ENCODE measurements at regions not wholly inside any gene's neighbourhood (a gene's known extent, or its start where the extent isn't known, plus 50 kb on each side); places are given as distances from the start of the nearest gene placed in this dataset.
"Not testable (repeated sequence)": the region's sequence is repeated elsewhere in the genome, so short reads cannot be mapped to it uniquely, and the experiment has no call there.

DNA sequence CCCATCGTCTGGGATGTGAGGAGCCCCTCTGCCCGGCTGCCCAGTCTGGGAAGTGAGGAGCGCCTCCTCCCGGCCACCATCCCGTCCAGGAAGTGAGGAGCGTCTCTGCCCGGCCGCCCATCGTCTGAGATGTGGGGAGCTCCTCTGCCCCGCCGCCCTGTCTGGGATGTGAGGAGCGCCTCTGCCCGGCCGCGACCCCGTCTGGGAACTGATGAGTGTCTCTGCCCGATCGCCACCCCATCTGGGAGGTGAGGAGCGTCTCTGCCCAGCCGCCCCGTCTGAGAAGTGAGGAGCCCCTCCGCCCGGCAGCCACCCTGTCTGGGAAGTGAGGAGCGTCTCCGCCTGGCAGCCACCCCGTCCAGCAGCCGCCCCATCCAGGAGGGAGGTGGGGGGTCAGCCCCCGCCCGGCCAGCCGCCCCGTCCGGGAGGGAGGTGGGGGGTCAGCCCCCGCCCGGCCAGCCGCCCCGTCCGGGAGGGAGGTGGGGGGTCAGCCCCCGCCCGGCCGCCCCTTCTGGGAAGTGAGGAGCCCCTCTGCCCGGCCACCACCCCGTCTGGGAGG, 705.8 kb downstream of the DTWD2 start:
- not testable (repeated sequence) for DNase-seq (ENCODE audit: low read depth)

- no peak for DNase-seq (ENCODE audit: low read depth)
These were observed 708.6 kb downstream of the DTWD2 start for GRCh38 chr5:118279540-118280294.

DNA sequence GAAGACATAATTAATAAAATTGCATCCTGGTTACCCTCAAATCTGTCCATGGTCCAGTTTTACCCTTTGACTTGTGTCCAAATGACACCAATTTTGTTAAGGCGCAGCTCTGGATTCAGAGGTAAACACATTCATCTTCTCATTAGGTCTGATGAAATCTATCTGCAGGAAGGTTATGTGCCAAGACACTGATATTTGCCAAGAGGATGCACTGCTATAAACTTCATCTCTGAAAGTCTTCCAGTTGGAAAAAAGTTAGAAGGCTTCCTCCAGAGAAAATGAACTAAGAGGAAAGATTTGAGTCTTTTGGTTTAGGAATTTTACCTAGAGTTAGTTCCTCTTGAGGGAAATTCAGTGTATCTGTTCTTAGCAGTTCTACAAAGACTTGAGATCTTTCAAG, 717.8 kb downstream of the DTWD2 start:
- no peak for DNase-seq (ENCODE audit: low read depth)

DNA sequence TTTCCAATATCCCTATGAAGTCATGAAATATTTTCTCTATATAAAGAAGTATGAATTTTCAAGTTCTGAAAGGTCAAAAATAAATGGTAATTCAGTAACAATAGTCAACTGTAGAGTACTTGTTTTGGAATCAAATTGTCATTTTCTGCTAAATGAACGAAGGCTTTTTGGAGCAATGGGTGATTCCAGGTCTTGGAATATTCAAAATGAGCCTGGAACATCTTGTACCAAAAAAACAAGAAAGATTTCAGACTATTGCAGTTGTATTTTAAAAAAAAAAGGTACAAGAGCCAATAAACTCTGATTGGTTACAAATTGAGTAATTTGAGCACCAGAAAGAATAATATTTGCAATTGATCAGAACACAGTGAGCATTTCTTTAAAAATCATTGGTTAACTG, 730.1 kb downstream of the DTWD2 start:
- no peak for DNase-seq (ENCODE audit: low read depth)

DNA sequence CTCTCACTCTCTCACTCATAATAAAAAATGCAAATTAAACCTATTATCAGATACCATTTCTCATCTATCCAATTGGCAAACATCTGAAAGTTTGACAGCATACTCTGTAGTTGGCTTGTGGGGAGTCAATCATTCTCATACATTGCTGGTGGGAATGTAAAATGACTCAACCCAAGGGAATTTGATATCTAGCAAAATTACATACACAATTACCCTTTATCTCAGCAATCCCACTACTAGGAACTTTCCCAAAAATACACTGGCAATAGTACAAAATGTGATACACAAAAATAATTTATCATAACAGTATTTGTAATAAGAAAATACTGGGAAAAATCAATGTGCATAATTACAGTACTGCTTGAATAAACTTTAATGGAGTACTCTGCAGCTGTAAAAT, 731.3 kb downstream of the DTWD2 start:
- DNase-seq (ENCODE audit: low read depth), result no peak

DNA sequence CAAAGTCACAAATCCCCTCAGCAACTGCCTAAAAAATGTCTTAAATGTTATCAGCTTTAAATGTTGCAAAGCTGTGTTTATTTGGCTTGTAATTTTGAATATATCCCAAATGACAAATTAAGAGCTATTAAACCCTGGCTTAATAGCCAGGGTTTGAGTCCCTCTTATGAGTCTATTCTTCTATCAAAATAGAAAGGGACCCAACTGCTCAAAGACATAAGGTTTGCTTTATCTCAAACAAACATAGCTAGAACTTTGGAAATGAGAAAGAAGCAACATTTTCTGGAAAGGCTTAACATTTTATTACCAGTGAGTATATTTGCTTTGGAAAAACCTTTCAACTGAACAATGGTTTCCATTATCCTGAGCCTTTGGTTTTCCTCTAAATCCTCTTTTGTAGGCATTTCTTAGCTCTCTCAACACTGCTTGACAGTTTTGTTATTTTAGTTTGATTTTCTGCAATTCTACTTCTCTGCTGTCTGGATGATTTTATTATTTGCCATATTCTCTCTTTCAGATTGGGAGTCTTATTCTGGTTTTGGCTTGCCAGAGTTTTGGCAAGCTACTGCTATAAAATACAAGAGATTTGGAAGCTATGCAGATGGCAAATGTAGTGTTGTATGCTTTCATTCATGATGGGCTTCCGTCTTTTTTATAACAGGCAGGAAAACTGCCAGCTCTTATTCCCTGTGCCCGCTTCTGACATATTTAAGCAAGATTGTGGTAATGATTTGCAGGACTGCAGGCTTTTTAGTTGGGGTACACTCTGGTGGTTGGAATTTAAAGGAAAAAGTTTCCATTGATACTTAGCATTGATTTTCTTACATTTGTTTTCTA, 734.9 kb downstream of the DTWD2 start:
- no peak for DNase-seq (ENCODE audit: low read depth)

DNA sequence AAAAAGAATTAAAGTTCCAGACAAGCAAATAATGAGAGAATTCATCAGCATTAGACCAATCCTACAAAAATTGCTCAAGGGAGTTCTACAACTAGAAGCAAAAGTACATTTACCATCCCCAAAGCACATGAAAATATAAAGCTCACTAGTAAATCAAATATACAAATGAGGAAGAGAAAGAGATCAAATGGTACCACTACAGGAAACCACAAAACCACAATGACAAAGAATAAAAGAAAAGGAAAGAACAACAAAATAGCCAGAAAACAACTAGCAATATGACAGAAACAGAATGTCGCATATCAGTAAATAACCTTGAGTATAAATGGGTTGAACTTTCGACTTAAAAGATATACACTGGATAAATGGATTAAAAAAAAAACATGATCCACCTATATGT, 739.0 kb downstream of the DTWD2 start:
- no peak for DNase-seq (ENCODE audit: low read depth)

GRCh38 chr5:118247458-118247857, 740.9 kb downstream of the DTWD2 start:
- DNase-seq (ENCODE audit: low read depth), result no peak

DNA sequence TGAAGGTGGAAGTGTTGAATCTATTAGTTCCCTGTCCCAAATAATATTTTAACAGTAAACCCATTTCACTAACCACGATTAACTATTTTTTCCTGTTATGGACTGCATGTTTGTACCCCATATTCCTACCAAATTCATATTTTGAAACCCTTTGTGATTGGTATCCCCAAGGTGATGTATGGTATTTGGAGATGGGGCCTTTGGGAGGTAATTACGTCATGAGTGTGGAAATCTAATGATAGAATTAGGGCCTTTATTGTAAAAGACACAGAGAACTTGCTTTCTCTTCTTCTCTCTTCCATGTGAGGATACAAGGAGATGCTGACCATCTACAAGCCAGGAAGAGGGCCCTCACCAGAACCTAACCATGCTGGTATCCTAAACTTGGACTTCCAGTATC, 744.7 kb downstream of the DTWD2 start:
- DNase-seq (ENCODE audit: low read depth), result no peak

- no peak for DNase-seq (ENCODE audit: low read depth)
These were observed 745.3 kb downstream of the DTWD2 start for GRCh38 chr5:118243068-118243467.

DNA sequence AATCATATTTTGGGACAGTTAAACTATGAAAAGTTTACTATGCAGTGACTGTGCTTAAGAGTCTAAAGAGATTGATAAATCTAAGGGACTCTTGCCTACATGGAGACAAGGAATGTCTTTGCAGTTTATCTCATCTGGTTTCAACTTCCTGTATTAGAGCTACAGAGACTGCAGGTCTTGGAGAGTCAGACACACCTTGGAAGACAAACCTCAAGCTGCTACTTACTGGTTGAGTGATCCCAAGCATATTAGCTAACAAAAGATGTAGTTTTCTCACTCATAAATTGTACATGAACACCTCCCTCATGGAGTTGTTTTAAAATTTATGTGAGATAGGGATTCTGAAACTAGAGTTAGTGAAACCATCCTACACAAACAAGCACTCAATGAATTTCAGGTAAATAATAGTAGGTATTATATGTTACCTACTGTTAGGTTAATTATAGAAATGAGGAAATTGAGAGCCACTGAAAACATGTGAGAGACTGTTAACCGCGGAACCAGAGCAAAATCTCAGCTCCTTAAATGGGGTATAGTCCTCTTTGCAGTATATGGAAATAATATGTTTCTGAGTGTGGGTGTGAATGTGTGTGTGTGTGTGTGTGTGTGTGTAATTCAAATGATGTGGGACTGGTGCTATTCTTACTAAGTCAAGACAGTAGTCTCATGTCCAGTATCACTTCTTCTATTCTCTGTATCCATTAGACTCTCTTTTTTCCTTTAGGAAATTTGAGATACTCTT, 752.1 kb downstream of the DTWD2 start:
- DNase-seq (ENCODE audit: low read depth), result no peak

DNA sequence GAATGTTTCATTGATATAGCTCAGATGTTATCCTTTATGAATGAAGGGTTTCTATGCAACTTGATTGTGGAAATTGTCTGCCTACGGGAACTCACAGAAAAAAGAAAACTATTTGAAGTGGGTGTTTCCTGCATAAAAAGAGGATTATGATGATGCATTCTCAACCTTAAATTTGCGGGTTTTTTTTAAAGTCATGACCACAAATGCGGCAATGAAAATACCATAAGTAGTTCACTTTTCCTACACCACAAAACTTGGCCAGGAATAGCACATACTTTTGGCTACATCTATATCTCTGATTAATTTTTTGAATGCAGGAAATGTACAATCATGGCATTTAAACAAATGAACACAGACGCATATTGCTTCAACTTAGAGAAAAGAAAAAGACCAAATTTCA, 754.7 kb downstream of the DTWD2 start:
- no peak for DNase-seq (ENCODE audit: low read depth)

GRCh38 chr5:118228489-118228888, 759.9 kb downstream of the DTWD2 start:
- no peak for DNase-seq (ENCODE audit: low read depth)

DNA sequence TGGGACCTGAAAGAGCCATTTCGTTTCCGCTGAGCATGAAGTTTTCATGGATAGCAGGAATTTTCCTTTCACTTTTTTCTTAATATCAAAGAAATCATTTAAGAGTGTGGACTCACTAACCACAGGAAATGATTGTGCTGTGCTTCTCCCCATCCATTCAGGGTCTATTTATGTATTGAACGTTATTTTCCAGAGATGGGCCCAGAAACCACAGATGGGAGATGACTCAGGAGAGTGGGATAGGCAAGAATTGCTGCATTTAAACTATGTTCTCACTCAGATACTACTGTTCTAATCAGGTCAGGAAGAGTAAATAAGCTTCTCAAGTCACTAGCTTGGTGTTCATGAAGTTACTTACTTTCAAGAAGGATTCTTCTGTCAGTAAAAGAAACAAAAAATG, 763.8 kb downstream of the DTWD2 start:
- DNase-seq (ENCODE audit: low read depth), result no peak

DNA sequence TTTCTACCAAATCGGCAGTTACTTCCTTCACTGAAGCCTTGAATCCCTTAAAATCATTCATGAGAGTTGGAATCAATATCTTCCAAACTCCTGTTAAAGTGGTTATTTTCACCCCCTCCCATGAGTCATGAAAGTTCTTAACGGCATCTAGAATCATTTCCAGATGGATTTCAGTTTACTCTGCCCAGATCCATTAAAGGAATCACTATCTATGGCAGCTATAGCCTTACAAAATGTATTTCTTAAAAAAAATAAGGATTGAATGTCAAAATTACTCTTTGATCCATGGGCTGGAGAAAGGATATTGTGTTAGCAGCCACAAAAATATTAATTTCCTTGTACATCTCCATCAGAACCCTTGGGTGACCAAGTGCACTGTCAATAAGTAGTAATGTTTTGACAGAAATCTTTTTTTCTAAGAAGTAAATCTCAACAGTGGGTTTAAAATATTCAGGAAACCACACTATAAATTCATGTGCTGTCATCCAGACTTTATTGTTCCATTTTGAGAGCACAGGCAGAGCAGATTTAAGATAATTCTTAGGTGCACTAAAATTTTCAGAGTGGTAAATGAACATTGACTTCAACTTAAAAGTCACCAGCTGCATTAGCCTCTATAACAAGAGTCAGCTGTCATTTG, 767.7 kb downstream of the DTWD2 start:
- DNase-seq (ENCODE audit: low read depth), result no peak

- no peak for DNase-seq (ENCODE audit: low read depth)
These were observed 776.7 kb downstream of the DTWD2 start for GRCh38 chr5:118211606-118212005.

DNA sequence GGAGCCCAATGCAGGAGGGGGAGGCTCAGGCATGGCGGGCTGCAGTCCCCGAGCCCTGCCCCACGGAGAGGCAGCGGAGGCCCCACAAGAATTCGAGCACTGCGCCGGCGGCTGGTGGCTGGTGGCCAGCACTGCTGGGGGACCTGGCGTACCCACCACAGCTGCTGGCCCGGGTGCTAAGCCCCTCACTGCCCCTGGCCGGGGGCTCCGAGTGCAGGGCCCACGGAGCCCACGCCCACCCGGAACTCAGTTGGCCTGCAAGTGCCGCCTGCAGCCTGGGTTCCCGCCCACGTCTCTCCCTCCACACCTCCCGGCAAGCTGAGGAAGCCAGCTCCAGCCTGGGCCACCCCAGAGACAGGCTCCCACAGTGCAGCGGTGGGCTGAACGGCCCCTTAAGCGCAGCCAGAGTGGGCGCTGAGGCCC, 780.3 kb downstream of the DTWD2 start:
- DNase-seq (ENCODE audit: low read depth), result no peak

- DNase-seq (ENCODE audit: low read depth), result no peak
These were observed 788.5 kb downstream of the DTWD2 start for GRCh38 chr5:118199801-118200200.

DNA sequence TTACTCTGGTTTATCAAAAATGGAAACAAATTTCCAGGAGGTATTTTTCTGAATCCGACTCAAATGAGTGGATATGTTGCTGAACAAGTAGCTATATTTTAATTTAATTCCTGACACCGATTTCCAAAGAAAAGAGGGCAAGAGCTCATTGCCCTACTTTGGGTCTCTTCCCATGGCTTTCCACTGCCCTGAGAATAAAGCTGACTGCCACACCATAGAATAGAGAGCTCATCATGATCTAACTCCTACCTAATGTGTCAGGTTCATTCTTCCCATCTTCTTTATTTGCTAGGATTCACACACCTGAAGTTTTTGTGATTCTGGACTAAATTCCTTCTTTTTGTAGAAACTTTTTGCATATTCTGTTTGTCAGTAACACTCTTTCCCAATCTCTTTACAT, 792.1 kb downstream of the DTWD2 start:
- no peak for DNase-seq (ENCODE audit: low read depth)

DNA sequence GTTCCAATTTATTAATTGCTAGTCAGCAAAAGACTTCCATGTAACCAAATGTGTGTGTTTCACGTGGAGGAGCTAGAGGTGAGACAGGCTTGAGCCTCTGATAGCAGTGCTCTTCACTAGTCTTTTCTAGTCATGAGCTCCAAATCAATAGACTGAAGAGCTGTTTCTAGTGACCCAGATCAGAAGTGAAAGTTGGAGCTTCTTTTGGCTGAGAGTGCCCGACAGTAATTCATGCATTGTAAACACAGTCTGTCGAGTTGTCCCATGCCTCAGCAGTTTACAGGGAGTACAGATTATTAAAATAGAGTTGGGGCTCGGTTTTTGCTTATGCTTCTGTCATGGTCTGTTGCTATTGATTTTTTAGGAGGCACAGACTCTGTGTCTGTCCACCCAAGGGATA, 793.1 kb downstream of the DTWD2 start:
- no peak for DNase-seq (ENCODE audit: low read depth)

DNA sequence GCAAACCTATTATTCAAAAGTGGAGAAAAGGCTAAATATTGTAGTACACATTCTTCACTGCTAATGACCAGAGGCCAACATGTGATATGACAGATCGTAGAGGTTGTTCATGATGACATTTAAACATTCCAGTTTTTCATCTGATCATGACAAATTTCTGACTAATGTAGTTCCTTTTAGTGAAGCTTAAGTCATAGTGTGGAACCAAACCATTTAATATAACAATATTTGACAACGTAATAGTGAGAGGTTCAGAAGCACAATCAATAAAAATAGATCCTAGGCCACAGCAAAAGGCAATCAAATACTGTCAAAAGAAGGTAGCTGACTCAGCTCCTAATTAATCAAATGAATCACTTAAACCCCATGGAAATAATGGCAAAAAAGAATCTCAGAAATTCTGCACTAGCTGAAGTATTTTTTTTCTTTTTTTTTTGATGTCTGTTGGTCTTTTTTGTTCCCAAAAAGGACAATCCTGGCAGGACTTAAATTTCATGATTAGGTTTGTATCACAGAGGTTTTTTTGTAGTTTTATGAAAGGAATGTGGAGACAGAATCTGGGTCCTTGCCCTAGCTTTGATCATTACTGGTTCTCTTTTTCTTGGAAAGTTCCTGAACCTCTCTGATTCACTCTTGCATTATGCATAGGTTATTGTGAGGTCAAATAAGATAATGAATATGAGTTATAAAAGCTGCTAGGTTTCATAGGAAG, 795.0 kb downstream of the DTWD2 start:
- DNase-seq (ENCODE audit: low read depth), result no peak

All from stimulated activated CD8-positive, alpha-beta memory T cell treated with anti-CD3 and anti-CD28 coated beads, Interleukin-15, amount 100 ng/mL, for 1 hour (primary cell).